22Rv1 (cell line): ENCODE measurements at regions not wholly inside any gene's neighbourhood (a gene's known extent, or its start where the extent isn't known, plus 50 kb on each side); places are given as distances from the start of the nearest gene placed in this dataset.

Experiments used
- H3K27ac ChIP-seq: fragments of 450-650 bp; 2 replicates; pipeline ENCODE4 v1.5.1; 2017
- ZFX ChIP-seq: fragments of 450-650 bp; IDR thresholded peaks from 2 replicates; pipeline ENCODE4 v1.6.1; 2017; ENCODE audit warnings: antibody characterized with exemption, borderline replicate concordance
- TF ChIP-seq, protein P1 (sequence below): fragments of 450-650 bp; IDR thresholded peaks from 2 replicates; pipeline ENCODE4 v1.5.1; 2017; ENCODE audit warnings: mild to moderate bottlenecking

DNA sequence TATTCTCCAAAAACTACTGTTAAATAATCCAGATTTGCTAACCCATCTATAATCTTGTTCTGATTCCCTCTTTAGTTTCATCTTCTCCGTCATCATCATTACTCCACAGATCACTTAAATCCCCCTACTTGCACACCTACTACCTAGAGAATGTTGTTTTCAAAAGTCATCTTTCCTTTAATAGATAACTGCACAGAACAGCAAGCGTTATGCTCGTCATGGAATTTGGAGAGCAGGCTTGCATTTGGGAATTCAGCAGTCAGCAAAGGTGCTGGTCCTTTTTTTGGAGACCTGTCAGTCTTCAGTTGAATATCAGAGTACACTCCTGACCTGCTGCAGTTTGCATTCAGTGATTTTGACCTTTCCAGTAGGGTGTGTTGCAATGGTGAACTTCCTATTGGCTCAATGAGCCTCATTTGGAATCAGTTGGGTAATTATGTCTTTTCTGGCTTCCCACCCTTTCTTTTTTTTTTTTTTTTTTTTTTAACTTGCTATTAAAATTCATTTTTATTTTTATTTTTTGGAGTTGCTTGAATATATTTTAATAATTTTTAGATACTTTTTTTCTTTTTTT is 110.6 kb downstream of the HNRNPLL start:
- TF ChIP-seq, protein P1, sequence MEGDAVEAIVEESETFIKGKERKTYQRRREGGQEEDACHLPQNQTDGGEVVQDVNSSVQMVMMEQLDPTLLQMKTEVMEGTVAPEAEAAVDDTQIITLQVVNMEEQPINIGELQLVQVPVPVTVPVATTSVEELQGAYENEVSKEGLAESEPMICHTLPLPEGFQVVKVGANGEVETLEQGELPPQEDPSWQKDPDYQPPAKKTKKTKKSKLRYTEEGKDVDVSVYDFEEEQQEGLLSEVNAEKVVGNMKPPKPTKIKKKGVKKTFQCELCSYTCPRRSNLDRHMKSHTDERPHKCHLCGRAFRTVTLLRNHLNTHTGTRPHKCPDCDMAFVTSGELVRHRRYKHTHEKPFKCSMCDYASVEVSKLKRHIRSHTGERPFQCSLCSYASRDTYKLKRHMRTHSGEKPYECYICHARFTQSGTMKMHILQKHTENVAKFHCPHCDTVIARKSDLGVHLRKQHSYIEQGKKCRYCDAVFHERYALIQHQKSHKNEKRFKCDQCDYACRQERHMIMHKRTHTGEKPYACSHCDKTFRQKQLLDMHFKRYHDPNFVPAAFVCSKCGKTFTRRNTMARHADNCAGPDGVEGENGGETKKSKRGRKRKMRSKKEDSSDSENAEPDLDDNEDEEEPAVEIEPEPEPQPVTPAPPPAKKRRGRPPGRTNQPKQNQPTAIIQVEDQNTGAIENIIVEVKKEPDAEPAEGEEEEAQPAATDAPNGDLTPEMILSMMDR = no peak
- no peak for TF ChIP-seq ZFX
- H3K27ac ChIP-seq = no peak overlapping the region

DNA sequence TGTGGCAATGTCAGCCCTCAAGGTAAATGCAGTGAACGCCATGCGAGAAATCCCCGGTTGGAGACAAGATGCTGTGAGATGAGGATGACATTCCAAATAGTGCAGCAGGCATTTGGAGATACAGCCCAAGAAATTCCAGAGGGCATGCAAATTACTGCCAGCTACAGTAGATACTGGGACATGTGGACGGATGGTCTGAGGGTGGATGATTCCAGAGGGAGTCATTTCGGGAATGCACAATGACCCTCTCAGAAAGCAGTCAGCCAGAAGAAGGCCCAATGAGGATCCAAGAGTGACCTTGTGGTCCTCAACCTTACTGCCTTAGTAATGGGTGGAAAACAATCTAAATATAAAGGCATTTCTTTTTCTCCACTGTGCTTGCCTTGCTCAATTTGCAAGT is 111.3 kb downstream of the HNRNPLL start:
- TF ChIP-seq, protein P1 = no peak
- no peak for TF ChIP-seq ZFX
- no peak overlapping the region for H3K27ac ChIP-seq

DNA sequence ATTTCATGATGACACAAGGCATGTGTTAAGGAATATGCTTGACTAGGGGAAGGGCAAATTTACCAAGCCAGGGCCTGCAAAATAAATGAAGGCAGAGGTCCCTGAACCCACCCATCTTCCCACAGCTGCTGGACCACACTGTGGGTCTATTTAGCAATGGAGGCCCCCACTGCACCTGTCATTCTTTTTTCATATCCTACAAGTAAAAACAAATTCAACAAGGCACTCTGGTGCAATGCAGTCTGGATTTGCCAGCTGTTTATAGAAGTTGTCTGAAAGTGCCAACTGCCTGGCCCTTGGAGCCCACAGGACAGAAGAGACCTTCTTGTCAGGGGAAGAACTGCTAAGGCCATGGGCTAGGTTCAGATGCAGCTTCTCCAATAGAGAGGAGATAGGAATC is 112.8 kb upstream of the ATL2 start:
- TF ChIP-seq, protein P1 = no peak
- no peak overlapping the region for H3K27ac ChIP-seq

DNA sequence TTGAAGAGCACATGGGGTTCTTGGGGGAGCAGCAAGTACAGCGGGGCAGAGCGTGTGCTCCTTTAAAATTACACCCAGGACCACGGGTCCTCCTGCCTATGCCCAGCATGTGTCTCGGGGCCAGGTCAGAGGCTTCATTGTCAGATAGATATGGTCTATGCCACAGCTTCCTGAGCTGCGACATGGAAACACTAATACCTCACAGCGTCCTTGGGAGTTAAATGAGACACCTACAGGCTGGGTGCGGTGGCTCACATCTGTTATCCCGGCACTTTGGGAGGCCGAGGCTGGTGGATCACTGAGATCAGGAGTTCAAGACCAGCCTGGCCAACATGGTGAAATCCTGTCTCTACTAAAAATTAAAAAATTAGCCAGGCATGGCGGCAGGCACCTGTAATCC is 110.8 kb upstream of the ATL2 start:
- TF ChIP-seq, protein P1 = no peak
- TF ChIP-seq ZFX = no peak

DNA sequence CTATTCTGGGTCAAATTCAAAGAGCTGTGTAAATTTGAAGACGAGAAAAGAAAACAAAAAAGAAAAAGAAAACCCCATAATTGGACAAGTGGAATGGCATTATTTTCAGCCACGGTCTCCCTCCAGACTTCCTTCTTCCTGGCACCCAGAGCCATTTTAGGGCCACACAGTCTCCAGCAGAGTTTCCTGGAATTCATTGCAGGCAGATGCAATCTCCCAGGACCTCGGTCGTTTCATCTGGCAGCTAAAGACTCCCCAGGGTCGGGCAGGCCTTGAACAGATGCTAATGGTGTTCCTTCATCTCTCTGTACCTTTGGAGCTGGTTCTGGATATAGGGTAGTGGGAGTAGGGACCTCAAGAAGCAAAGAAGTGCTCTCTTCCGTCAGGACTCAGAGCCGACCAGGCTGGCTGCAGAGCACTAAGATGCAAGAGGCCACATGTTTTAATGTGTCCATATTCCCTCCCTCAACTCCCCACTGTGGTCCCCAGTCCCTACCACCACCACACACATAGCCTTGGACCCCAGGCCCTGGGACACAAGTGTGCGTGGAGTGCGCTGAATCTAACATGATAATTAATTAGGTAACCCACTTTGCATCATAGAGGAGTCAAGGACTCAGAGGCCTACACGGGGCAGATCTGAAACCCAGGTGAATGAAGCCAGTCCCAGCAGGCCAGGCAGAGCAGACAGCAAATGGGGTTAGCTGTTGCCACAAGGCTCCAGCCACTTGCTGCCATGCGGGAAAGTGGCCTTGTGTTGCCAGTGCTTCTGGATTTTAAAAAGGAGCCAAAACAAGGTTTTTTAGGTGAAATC is 109.3 kb upstream of the ATL2 start:
- TF ChIP-seq, protein P1 = no peak
- no peak for TF ChIP-seq ZFX
- no peak overlapping the region for H3K27ac ChIP-seq

More for the DNA sequence above, 110.8 kb upstream of the ATL2 start:
- H3K27ac ChIP-seq = no peak overlapping the region

DNA sequence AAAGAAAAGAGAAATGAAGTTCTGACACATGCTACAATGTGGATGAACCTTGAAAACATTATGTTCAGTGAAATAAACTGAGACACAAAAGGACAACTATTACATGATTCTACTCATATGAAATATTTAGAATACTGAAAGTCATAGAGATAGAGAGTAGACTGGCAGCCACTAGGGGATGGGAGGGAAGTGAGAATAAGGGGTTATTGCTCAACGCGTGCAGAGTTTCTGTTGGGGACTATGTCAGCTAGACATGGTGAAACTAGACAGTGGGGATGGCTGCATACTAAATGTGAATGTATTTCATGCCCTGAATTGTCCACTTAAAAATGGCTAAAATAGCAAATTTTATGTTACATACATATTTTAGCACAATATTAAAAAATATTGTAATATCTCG is 108.7 kb upstream of the ATL2 start:
- TF ChIP-seq, protein P1 = no peak
- TF ChIP-seq ZFX = no peak
- H3K27ac ChIP-seq = no peak overlapping the region

DNA sequence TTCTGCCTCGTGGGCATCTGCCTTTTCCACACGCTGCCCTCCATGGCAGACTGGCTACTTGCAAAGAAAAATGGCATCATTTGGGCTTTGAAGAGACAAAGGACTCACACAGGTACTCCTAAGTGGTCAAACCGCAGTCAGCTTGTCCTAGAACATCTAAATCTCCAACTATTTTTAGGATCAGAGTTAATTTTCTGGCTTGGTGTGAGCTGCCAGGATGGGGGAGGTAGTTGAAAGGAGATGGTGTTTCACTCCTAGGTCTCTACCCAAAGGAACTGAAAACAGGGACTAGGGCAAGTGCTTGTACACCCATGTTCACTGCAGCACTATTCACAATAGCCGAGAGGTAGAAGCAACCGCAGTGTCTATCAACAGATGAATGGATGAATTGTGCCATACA is 107.9 kb upstream of the ATL2 start:
- H3K27ac ChIP-seq = no peak overlapping the region
- TF ChIP-seq ZFX = no peak
- TF ChIP-seq, protein P1 = no peak
